T-cell (primary cell): ENCODE measurements at regions not wholly inside any gene's neighbourhood (a gene's known extent, or its start where the extent isn't known, plus 50 kb on each side); places are given as distances from the start of the nearest gene placed in this dataset.
"Not testable (repeated sequence)": the region's sequence is repeated elsewhere in the genome, so short reads cannot be mapped to it uniquely, and the experiment has no call there.

Experiments
- ATAC-seq, 4 experiments: fragments of 200-7000 bp in 3 of 4; fragments of 150-1000 bp in 1 of 4; cut with Tn5 transposase; replicated peaks in 1 of 4; 1 replicate in 3 of 4; 2 replicates in 1 of 4; pipeline ENCODE4 v1.10.0; 2021; ENCODE audit warnings: moderate library complexity in 3 of 4, mild to moderate bottlenecking in 2 of 4, moderate number of reproducible peaks in 1 of 4
- CTCF ChIA-PET, 2 donors: fragments of 300-600 bp; sonication (Branson Sonifier 250); formaldehyde crosslinking; loops; one replicate each; lab custom pipeline; 2022; ENCODE audit warnings: antibody characterized with exemption in 2 of 2; lab: Charles Lee
- POLR2A ChIA-PET, 2 donors: fragments of 300-600 bp; sonication (Branson Sonifier 250); formaldehyde crosslinking; loops; one replicate each; lab custom pipeline; 2022; ENCODE audit warnings: antibody characterized with exemption in 2 of 2; lab: Charles Lee
- DNase-seq, 35 experiments: peaks; one replicate each; pipeline versions ENCODE4 v3.0.0 to v3.0.0-alpha.2; 2013 to 2023
- H3K27ac ChIP-seq: one replicate; pipeline ENCODE4 v1.5.1; 2013; ENCODE audit warnings: low read length
- H3K27me3 ChIP-seq, 2 experiments: replicated peaks in 1 of 2; 1 replicate in 1 of 2; 2 replicates in 1 of 2; pipeline versions ENCODE4 v1.6.1 to v1.7.0; 2013; ENCODE audit warnings: low read length in 1 of 2, mixed read lengths in 1 of 2; ENCODE audit not compliant: control insufficient read depth in 2 of 2, insufficient read depth in 2 of 2; ENCODE audit errors: extremely low read depth in 1 of 2
- H3K36me3 ChIP-seq, 2 donors: 1 replicate in 1 of 2; 2 replicates in 1 of 2; pipeline versions ENCODE4 v1.6.1 to v1.7.0; 2013; ENCODE audit warnings: low read length in 1 of 2; ENCODE audit not compliant: control insufficient read depth in 2 of 2, insufficient read depth in 1 of 2; ENCODE audit errors: extremely low read depth in 1 of 2
- H3K4me1 ChIP-seq, 2 experiments: 1 replicate in 1 of 2; 2 replicates in 1 of 2; pipeline versions ENCODE4 v1.6.1 to v1.7.0; 2013; ENCODE audit warnings: low read length in 2 of 2, mixed read lengths in 1 of 2; ENCODE audit not compliant: insufficient read depth in 2 of 2, control insufficient read depth in 1 of 2; ENCODE audit errors: extremely low read depth in 1 of 2
- H3K4me3 ChIP-seq, 2 donors: 1 replicate in 1 of 2; 2 replicates in 1 of 2; pipeline versions ENCODE4 v1.5.1 to v1.7.0; 2013; ENCODE audit warnings: mild to moderate bottlenecking in 2 of 2, low read length in 1 of 2, moderate library complexity in 1 of 2; ENCODE audit not compliant: control insufficient read depth in 1 of 2; ENCODE audit errors: extremely low read depth in 1 of 2
- H3K9me3 ChIP-seq: 2 replicates; pipeline ENCODE4 v1.7.0; 2013
- H3K27ac Mint-ChIP-seq, 2 donors: one replicate each; pipeline ENCODE4 v1.8.0; 2020 to 2021; ENCODE audit warnings: mild to moderate bottlenecking in 2 of 2, mixed read lengths in 2 of 2
- H3K27me3 Mint-ChIP-seq, 2 donors: one replicate each; pipeline ENCODE4 v1.8.0; 2021 to 2022; ENCODE audit warnings: mixed read lengths in 2 of 2
- H3K36me3 Mint-ChIP-seq: one replicate; pipeline ENCODE4 v1.8.0; 2021; ENCODE audit warnings: mixed read lengths
- H3K4me1 Mint-ChIP-seq, 3 donors: one replicate each; pipeline ENCODE4 v1.8.0; 2020 to 2022; ENCODE audit warnings: mixed read lengths in 3 of 3, mild to moderate bottlenecking in 1 of 3
- H3K4me3 Mint-ChIP-seq, 3 donors: one replicate each; pipeline ENCODE4 v1.8.0; 2020 to 2022; ENCODE audit warnings: mild to moderate bottlenecking in 3 of 3, mixed read lengths in 3 of 3, moderate library complexity in 3 of 3
- H3K9me3 Mint-ChIP-seq, 3 donors: one replicate each; pipeline ENCODE4 v1.8.0; 2020 to 2022; ENCODE audit warnings: mixed read lengths in 3 of 3
- WGBS: methylation state at CpG from one replicate; pipeline ENCODE4 v1.1.5; 2013; ENCODE audit warnings: missing lambda C conversion rate; ENCODE audit not compliant: insufficient coverage; 5-methylcytosine and 5-hydroxymethylcytosine counted together

DNA sequence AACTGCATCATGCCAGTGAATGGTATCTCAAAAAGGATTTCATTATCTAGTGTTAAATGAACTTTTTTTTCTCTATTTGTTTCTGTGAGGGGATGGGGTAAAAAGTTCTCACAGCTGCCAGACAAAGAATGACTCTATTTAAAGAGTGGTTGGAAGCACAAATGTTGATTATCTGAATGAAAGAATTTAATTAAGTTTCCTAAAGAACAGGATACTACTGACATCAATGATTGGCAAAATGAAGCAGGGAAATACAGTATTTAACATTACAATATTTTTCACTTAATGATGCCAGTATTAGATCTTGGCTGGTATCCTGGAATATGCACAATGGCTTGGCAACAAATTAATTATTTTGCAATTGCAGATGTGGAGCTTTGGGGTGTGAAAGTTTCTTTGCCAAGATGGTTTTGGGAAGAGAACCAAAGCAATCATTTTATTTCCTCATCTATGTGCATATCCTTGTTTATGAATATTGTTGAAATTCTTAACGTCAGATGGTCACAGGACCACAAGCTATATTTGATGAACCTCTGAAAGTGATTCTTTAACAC is 336.8 kb downstream of the ARL4A start:
- Histone ChIP-seq H3K4me1 (no peaks in the 10 kb centered on the region), H3K36me3 (no peaks in the 10 kb centered on the region), H3K9me3 (no peaks in the 10 kb centered on the region), H3K27me3 (no peaks in the 10 kb centered on the region), H3K4me3 (no peak overlapping the region), H3K27ac (no peak overlapping the region)
- no peak overlapping the region for H3K4me3 Mint-ChIP-seq
- H3K36me3 Mint-ChIP-seq = no peaks in the 10 kb centered on the region
- no peak overlapping the region for H3K27ac Mint-ChIP-seq
- no peaks in the 10 kb centered on the region for H3K4me1 Mint-ChIP-seq
- peaks cover 1 to 5% of the 10 kb centered on the region in 2 donors for H3K27me3 Mint-ChIP-seq
- no peak for DNase-seq
- no peaks in the 10 kb centered on the region for H3K9me3 Mint-ChIP-seq
- no peak for ATAC-seq
- ChIA-PET POLR2A (no interaction called here), CTCF (no interaction called here)
- no CpG with 5 or more reads among the region's 1 CpG for WGBS

DNA sequence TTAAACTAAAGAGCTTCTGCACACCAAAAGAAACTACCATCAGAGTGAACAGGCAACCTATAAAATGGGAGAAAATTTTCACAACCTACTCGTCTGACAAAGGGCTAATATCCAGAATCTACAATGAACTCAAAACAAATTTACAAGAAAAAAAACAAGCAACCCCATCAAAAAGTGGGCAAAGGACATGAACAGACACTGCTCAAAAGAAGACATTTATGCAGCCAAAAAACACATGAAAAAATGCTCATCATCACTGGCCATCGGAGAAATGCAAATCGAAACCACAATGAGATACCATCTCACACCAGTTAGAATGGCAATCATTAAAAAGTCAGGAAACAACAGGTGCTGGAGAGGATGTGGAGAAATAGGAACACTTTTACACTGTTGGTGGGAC is 337.6 kb downstream of the ARL4A start:
- H3K27me3 ChIP-seq, H3K27me3 Mint-ChIP-seq, ATAC-seq, H3K9me3 ChIP-seq, CTCF ChIA-PET, H3K4me3 Mint-ChIP-seq, DNase-seq, H3K9me3 Mint-ChIP-seq, H3K27ac Mint-ChIP-seq, H3K4me3 ChIP-seq, H3K4me1 Mint-ChIP-seq, H3K27ac ChIP-seq, POLR2A ChIA-PET, H3K36me3 ChIP-seq, H3K36me3 Mint-ChIP-seq, H3K4me1 ChIP-seq: not testable (repeated sequence)
- WGBS = no CpG with 5 or more reads among the region's 3 CpGs

DNA sequence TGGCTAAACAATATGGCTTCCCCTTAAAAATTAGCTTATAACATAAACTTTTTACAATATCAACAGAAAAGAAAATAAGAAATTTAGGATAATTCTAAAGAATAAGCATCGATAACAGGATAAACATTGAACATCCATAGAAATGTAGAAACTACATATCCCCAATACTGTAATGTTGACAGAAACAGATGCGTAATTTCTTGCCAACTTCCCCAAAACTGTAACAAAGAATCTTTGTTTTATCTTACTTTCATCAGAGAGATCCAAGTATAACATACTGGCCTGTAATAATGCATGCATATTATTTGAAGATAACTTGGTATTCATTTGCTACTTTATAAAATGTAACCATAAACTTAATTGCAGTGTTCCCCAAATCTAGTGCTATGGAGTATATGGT is 339.9 kb downstream of the ARL4A start:
- ChIA-PET POLR2A (no interaction called here), CTCF (no interaction called here)
- H3K36me3 ChIP-seq = no peaks in the 10 kb centered on the region
- Mint-ChIP-seq H3K9me3 (no peaks in the 10 kb centered on the region), H3K27ac (no peak overlapping the region), H3K27me3 (peaks cover 3 to 5% of the 10 kb centered on the region in 2 donors), H3K4me1 (no peaks in the 10 kb centered on the region), H3K4me3 (no peak overlapping the region), H3K36me3 (no peaks in the 10 kb centered on the region)
- no peaks in the 10 kb centered on the region for H3K27me3 ChIP-seq
- ATAC-seq (no peak), DNase-seq (no peak)
- no peaks in the 10 kb centered on the region for H3K9me3 ChIP-seq
- no peaks in the 10 kb centered on the region for H3K4me1 ChIP-seq
- no peak overlapping the region for H3K4me3 ChIP-seq
- no peak overlapping the region for H3K27ac ChIP-seq
- no CpG with 5 or more reads among the region's 2 CpGs for whole genome bisulfite sequencing

DNA sequence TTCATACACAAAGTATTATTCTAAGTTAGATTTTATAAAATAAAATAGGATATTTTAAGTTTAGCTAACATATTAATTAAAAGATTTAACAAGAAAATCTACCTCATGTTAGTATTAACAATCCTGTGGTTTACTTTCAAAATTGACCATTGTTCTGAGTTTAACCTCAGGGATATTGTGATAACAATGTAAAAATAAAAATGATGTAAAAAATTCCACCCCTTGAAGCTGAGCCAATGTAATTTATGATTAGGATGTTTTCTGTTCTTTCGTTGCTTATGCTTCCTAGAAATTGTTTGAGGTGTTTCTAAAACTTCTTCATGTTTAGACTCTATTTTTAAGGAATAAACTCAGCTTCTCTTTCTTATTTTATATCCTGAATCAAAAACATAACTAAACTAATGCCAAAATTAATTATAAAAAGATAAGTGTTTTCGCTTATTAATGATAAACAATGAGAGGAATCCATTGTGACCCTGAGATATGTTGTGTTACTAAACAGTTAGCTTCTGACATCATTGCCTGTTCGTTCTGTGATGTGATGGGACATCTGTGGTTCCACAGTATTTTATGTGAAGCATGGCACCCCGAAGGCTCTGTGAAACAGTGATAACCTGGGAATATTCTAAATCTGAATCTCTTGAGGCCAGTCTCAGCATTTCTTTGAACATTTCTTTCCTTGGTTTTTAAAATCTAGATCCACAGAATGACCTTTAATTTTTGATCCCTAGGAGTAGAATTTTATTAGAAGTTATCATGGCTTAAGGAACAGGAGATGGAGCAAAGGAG is 340.8 kb downstream of the ARL4A start:
- no peak overlapping the region for H3K27ac Mint-ChIP-seq
- no peaks in the 10 kb centered on the region for H3K4me1 ChIP-seq
- H3K4me3 Mint-ChIP-seq = no peak overlapping the region
- ChIA-PET POLR2A (no interaction called here), CTCF (interaction anchor here in 1 of 2 donors (0.5 to 0.6 kb wide), 2 partner anchors 131 to 623 kb away, joined by 3 read pairs; no protein-coding TSS in a partner anchor)
- no peaks in the 10 kb centered on the region for H3K4me1 Mint-ChIP-seq
- 52% methylated on average over 3 of the region's 4 CpGs for WGBS
- no peak for ATAC-seq
- H3K36me3 Mint-ChIP-seq = no peaks in the 10 kb centered on the region
- DNase-seq = no peak
- H3K27me3 ChIP-seq = no peaks in the 10 kb centered on the region
- no peaks in the 10 kb centered on the region for H3K9me3 ChIP-seq
- H3K9me3 Mint-ChIP-seq = no peaks in the 10 kb centered on the region
- no peaks in the 10 kb centered on the region for H3K36me3 ChIP-seq
- H3K27ac ChIP-seq = no peak overlapping the region
- no peak overlapping the region for H3K4me3 ChIP-seq
- peaks cover 3 to 5% of the 10 kb centered on the region in 2 donors for H3K27me3 Mint-ChIP-seq

DNA sequence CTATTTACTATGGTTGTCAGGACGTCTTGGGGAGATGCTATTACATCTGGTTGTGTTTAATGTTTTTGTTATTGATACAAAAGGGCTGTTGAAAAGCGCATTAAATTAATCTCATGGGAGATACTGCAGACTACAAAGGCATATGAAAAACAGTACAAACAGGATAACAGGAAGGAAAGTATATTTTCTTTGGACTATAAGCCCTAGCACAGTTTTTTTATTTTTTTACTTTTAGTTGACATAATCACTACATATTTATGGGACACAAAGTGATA is 341.3 kb downstream of the ARL4A start:
- Mint-ChIP-seq H3K4me3 (no peak overlapping the region), H3K27me3 (peaks cover 3 to 5% of the 10 kb centered on the region in 2 donors), H3K36me3 (no peaks in the 10 kb centered on the region), H3K9me3 (no peaks in the 10 kb centered on the region), H3K27ac (no peak overlapping the region), H3K4me1 (no peaks in the 10 kb centered on the region)
- DNase-seq (no peak), ATAC-seq (no peak)
- H3K4me1 ChIP-seq = no peaks in the 10 kb centered on the region
- POLR2A ChIA-PET = no interaction called here
- H3K27me3 ChIP-seq = no peaks in the 10 kb centered on the region
- H3K27ac ChIP-seq = no peak overlapping the region
- 0% methylated on average over 1 of the region's 2 CpGs for WGBS
- H3K4me3 ChIP-seq = no peak overlapping the region
- CTCF ChIA-PET = interaction anchor here in 1 of 2 donors (0.6 kb wide), 1 partner anchor 624 kb away, joined by 3 read pairs; no protein-coding TSS in a partner anchor
- no peaks in the 10 kb centered on the region for H3K36me3 ChIP-seq
- no peaks in the 10 kb centered on the region for H3K9me3 ChIP-seq

DNA sequence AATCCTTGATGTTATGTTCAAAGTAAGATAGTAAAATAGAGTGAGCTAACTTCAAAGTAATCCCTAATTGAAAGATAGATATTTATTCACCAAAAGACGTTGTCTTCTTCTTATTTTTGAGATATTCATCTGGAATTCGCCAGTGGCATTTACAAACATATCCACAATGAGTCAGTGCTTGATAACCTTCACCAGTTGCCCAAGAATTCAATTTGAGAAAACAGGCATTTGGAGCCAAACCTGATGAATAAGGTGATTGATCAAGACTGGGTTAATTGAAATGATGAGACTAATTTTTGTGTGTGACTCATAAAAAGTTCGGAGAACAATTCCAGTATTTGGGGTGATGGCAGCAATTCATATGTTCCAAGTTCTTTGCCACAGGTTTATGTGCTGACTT is 344.0 kb downstream of the ARL4A start:
- Histone ChIP-seq H3K4me3 (no peak overlapping the region), H3K36me3 (no peaks in the 10 kb centered on the region), H3K27me3 (no peaks in the 10 kb centered on the region), H3K9me3 (no peaks in the 10 kb centered on the region), H3K4me1 (no peaks in the 10 kb centered on the region), H3K27ac (no peak overlapping the region)
- ATAC-seq (no peak), DNase-seq (no peak)
- H3K27ac Mint-ChIP-seq = no peak overlapping the region
- peaks cover 3 to 5% of the 10 kb centered on the region in 2 donors for H3K27me3 Mint-ChIP-seq
- H3K4me1 Mint-ChIP-seq = no peaks in the 10 kb centered on the region
- POLR2A ChIA-PET = interaction anchor here in 1 of 2 donors (0.7 kb wide), 1 partner anchor 19 kb away, joined by 8 read pairs; no protein-coding TSS in a partner anchor
- CTCF ChIA-PET = interaction anchor here in 1 of 2 donors (0.7 kb wide), 1 partner anchor 953 kb away, joined by 6 read pairs; no protein-coding TSS in a partner anchor
- H3K4me3 Mint-ChIP-seq = no peak overlapping the region
- WGBS = 60% methylated on average over 1 of the region's 3 CpGs
- peaks cover 0 to 9% (median 6%) of the 10 kb centered on the region in 3 donors for H3K9me3 Mint-ChIP-seq
- H3K36me3 Mint-ChIP-seq = no peaks in the 10 kb centered on the region
